NCI-H2081 (cell line): ENCODE measurements at regions not wholly inside any gene's neighbourhood (a gene's known extent, or its start where the extent isn't known, plus 50 kb on each side); places are given as distances from the start of the nearest gene placed in this dataset.

Experiments
- DNase-seq, 2 experiments: peaks; one replicate each; lab custom pipeline; 2025; lab: John Stamatoyannopoulos, UW

DNA sequence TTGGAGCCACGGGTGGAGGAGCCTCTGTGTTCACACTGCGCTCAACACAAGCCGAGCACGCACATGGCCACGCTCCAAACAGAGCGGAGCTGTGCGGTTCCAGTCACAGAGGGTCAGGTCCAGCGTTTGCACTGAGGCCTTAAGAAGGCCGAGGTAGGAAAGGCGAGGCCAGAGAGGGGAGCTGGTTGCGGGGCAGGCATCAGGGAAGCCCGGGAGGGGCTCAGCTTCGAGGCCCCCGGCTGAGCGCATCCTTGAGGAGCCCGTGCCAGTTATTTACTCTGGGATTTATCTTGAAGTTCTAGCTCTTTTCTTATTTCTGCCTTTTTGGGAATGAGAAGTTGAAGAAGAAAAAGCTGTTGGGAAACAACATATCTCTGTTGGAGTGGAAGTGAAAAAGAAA is 140.8 kb downstream of the IRX1 start:
- no peak for DNase-seq

DNA sequence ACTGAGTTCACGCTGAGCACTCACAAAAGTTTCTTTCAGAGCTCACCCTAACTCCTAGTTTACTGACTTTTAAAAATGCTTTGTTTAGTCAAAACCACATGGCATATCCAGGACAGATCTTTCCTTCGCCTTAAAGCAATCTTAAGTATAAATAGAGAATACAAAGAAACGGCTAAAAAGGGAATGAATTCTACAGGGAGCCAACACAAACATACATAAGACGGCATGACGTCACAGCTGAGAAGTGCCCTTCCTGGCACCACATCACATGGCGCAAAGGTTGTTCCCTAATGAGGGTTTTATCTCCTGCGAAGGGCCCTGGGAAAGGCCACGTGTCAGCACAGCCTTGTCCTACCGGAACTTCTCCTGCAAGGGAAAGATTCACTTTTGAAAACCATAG is 141.3 kb downstream of the IRX1 start:
- no peak for DNase-seq

DNA sequence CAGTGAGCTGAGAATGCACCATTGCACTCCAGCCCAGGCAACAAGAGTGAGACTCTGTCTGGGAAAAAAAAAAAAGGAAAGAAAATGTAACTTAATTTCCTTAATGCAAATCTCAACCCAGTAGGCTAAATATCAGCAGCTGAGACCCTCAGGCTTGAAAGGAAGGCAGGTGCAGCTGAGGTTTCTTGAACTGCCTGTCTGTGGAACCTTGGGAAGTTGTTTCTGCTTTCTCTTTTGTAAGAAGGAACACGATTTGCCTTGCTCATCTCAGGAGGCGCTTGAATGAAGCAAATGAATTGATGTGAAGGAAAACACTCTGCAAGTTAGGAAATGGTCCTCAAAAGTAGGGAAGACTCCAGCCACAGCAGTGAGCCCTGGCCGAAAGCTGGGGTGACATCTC is 143.3 kb downstream of the IRX1 start:
- DNase-seq: no peak

DNA sequence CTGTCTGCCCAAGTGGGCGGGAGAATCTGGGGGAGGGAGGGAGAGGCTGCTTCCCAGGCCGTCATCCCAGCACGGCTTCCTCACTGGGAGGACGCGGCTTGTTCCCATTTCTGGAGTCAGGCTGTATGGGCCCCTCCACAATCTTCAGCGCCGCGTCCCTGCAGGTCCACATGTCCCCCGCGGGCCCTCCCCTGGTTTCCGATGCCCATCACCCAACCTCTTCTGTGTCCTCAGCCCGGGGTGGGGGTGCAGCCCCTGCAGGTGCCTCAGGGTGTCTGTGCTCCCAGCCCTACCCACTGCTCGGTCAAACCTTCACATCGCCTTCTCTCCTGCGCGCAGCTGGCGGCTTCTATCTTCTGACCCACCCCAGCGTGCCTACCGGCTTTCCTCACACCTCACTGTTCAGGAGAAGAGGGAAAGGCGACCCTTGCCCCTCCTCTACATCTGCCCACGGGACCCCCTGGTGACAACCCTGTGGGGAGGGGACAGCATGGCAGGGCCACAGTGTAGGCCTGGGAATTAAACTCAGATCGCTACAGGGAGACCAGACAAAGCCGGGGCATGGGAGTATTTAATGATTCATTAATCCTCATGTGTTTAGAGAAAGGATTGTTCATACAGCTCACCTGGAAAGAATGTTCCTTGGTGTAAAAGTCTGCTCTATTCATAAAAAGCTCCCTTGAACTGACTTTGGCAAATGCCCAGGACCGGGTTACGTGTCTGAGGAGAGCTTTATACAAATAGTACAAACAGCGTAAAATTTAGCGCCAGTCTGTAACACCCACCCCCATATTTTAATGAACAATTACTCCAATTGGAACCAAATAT is 145.1 kb downstream of the IRX1 start:
- no peak for DNase-seq

DNA sequence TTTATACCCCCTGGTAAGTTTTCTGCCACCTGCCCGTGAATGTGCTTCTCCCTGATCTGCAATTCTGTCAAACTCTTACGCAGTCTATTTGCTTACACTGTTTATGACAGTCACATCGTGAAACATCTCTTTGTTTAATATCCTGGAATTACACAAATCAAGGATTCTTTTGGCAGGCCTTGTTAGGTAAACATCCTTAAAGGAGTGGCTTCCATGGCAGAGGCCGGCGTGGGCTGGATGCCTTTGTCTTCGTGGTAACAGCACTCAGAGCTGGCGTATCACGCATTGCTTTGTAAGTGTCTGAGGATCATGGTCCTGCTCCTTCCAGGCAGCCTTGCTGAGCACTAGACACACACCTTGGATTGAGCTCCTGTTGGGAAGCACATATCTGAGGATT is 145.7 kb downstream of the IRX1 start:
- DNase-seq: no peak

DNA sequence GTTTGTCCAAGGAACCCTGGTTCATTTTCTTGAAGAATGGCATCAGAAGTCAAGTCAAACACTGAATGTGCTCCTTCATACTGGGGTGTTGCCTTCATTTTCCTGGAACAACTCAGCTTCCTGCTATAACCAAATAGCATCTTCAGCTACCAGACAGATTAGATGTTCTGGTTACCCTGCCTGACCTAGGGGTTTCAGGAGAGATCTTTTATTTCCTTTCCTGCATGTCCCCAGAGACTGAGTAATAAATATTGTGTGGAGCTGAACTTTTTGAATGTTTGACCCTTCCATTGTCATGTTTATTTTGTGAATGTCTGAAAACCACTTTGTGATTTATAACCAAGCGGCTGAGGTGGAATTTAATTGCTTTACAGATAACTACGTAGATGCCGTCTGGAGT is 147.1 kb downstream of the IRX1 start:
- DNase-seq: no peak

DNA sequence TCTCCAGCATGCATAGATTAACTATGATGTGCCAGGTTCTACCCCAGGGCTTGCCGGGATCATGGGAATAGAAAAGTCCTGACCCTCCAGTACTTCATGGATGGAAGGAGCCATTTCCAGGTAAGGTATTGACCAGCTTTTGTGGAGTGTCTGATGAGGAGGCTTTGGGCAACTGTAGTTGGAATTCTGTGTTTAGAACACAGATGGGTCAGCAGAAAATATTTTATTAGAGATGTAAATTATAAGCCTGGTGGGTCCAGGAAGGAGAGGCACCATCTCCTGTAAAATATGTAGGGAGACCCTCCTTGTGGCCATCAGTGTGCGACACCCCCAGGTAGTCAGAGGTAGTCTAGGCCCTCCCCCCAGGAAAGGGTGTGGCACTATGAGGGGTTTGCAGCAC is 156.2 kb downstream of the IRX1 start:
- DNase-seq: no peak

DNA sequence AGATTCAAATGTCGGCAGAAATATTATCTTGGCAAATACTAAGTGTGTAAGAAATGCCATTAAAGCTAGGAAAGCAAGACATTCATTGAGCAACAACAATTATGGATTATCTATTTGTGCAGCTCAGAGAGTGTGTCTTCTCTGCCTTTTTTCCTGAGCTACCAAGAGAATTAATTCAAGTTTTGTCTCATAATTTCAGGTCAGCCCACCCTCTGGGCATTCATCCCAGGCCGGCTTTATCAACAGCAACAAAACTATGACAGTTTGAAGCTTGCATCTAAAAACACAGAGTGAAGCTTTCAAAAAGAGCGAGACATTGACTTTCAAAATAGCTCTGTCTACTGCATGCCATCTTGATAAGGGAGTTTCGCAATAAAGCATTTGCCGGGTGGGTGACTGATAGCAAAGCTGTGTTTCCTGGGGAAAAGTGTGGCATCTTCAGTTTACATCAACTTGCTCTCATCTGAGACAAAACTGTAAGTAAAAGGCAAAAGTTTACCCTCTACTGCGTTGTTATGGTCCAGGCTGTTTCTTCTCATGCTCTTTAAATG is 182.4 kb downstream of the IRX1 start:
- DNase-seq: no peak

DNA sequence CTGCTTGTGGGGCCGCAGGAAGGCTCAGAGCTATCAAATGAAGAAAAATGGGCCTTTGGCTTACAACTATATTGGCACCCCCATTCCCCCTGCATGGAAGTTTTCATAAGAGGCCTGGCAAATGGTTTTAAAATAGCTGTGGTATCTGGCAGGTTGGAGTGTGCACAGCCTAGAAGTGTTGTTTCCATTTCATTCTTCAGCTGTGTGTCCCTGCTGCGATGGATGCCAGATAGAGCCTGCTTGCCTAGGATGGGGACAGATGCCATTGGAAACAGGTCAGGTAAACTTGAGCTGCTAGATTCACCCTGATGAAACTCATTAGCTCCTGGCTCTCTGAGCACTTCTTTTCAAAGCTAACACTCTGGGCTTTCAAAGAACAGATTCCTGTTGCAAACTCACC is 183.3 kb downstream of the IRX1 start:
- no peak for DNase-seq

DNA sequence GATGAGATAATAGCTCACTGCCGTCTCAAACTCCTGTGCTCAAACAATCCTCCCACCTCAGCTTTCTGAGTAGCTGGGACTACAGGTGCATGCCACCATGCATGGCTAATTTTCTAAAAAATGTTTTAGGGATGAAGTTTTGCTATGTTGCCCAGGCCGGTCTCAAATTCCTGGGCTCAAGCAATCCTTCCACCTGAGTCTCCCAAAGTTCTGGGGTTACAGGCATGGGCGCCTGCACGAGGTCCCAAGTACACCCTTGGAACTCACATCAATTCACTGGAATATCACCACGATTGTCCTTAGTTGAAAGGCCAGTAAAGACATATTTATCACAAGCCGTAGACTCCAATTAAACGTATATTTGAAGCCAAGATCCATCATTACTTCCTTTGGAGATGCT is 184.6 kb downstream of the IRX1 start:
- no peak for DNase-seq

DNA sequence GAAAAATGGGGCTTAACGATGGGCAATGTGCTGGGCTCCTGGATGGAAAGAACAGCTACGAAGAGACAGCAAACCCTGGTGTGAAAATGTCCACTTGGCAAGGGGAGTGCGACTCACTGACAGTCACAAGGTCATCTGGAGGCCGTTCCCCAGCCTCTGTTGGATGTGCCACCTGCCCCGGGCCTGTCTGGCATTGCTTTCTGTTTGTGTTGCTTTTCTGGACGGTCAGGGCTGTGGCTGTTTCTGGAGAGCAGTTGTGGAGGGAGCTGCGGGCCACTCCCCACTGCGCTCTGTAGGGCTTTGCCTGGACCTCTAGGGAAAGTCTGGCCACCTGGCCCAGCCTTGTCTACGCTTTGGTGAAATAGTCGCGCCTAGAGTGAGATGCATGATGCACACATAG is 185.3 kb downstream of the IRX1 start:
- DNase-seq: no peak

DNA sequence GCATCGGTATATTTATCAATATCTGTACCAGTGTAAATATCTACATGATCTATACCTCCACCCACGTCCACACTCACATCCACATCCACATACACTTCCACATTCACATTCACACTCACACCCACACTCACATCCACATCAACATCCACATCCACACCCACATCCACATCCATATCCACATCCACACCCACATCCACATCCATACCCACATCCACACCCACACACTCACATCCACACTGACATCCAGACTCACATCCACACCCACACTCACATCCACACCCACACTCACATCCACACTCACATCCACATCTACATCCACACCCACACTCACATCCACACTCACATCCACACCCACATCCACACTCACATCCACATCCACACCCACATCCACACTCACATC is 189.2 kb downstream of the IRX1 start:
- no peak for DNase-seq

DNA sequence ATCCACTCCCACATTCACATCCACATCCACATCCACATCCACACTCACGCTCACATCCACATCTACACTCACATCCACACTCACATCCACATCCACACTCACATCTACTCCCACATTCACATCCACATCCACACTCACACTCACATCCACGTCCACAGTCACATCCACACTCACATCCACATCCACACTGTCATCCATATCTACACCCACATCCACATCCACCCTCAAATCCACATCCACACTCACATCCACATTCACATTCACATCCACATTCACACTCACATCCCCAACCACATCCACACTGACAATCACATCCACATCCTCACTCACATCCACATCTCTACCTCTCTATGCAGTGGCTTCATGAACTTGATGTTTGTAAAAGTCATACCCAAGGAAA is 190.5 kb downstream of the IRX1 start:
- no peak for DNase-seq

DNA sequence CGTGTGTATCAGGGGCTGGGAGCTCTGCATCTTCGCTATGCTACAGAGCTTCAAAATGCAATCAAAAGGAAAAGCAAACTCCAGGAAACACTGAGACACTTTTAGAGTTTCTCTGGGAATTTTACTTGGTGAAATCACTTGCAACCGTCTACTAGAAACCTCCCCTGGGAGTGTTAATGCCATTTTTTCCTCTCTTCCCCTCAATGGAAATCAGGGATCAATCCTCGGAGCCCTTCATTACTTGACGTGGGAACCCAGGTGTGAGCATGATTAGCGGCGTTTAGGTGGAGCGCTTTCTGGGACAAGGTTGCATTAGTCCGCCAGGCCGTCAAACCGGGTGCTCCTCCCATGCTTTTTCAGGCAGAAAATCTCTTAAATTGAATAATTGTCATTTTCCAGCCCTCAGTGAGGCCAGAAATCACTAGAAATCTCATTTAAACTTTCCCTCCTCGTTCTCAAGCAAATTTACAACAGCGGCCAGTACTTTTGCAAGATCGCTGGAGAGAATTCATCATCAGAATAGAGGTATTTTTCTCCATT is 191.3 kb downstream of the IRX1 start:
- no peak for DNase-seq

DNA sequence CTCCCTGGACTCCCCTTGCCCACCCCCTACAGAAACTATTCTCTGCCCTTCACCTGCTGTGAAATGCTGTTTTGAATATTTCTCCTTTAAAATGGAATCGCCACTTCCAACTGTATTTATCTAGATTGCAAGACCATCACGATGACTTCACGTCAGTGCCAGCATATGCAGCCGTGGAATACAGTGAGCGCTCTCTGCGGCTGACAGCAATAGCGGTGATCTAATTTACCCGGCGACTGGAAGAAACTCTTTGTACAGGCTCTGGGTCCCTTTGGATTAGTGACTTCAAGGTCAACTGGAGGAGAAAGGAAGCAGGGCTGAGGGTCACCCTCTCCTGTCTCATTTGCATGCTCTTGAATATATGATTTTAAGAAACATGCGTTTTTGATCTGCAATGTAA is 192.0 kb downstream of the IRX1 start:
- DNase-seq: no peak

DNA sequence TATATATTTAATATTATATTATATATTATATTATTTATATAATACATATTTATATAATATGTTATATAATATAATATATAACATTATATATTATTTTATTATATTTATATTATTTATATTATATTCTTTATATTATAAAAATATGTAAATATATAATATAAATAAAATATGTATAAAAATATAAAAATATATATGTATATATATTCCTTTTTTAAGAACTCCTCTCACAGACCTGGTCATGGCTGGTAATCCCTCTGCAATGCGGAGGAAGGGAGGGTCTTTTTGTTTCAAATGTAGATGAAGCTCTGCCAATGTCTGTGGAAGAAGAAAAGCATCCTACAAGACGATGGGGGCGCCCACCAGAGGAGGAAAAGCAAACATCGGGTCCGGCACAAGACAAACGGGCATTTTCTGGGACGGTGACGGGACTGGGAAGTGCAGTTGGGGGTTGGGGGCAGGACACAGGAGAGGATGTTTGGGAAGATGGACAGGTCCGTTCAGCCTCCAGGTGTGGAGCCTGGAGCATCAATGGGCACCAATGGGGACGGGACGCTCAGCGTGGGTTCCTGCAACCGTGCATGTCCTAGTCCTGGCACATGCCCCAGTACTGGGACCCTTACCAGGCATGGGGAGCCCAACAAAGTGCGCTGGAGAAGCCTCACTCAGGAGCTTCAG is 194.0 kb downstream of the IRX1 start:
- DNase-seq: no peak

DNA sequence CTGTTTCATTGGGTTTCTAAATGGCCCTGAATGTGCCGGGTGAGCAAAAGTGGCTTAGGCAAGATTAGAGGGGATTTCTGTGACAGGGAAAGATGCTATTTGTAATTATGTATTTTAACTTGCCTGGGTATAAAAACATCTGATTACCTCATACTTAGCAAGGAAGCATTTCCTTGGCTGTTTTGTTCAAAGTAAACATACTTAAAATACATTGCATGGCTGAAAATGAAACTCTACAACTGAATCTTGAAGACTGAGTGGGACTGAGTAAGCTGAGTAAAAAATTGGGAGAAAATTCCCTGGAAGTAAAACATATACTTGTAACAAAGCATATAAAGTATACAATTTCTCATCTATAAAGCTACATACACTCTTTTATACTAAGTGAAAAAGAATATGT is 197.5 kb downstream of the IRX1 start:
- DNase-seq: no peak

DNA sequence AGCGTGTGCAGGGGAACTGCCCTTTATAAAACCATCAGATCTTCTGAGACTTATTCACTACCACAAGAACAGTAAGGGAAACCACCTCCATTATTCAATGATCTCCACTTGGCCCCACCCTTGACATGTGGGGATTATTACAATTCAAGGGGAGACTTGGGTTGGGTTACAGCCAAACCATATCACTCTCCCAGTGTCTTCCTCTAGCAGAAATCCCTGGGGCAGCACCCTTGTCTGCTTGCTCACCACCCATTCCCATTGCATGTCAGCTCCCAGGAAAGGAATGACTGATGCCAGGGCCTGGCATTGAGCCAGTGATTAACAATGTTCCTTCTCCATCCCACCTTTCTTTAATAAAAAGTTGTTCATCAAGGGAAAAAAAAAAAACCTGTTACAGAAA is 199.0 kb downstream of the IRX1 start:
- DNase-seq: no peak

DNA sequence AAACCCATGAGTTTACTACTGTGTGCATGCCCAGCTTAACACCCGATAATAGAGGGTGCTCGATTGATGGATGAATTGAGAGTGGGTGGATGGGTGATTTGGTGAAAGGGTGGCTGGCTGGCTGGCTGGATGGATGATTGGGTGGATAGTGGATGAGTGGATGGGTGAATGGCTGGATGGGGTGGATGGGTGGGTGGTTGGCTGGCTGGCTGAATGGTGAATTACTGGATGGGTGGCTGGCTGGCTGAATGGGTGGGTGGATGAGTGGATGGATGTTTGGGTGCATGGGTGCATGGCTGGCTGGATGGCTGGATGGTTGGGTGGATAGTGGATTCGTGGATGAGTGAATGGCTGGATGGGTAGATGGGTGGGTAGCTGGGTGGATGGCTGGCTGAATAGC is 201.1 kb downstream of the IRX1 start:
- no peak for DNase-seq

DNA sequence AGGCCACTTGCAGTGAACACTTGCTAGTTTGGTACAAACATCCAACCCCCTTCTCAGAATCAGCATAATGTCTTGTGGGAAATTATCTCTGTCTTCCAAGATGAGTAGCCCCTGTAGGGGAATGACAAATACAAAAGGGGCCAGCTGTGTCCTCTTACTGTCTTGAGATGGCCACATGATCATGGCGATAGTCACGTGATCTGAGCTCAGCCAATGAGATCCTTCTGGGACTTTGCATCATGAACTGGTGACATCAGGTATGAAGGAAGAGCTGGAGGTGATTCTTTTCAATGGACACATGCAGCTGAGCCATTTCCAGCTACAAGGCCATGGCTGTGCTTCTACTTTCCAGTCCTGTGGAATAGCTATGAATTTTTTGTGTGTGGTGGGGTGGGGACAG is 206.3 kb downstream of the IRX1 start:
- DNase-seq: no peak

DNA sequence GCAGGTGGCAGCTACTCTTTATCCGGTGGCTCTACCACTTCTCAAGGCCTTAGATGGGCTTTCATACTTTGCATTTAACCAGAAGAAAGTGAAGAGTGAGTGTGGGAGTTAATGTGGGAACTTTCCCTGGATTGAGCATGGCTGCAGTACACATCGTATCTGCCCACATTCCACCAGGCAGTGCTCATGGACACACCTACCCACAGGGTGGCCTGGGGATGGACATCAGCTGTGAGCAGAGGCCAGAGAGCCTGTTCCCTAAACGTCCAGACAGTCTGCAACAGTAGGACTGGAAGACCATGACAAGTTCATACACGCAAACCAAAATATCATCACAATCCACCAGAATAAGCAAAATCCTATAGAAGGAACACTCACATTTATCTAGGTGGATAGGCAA is 213.8 kb downstream of the IRX1 start:
- no peak for DNase-seq

DNA sequence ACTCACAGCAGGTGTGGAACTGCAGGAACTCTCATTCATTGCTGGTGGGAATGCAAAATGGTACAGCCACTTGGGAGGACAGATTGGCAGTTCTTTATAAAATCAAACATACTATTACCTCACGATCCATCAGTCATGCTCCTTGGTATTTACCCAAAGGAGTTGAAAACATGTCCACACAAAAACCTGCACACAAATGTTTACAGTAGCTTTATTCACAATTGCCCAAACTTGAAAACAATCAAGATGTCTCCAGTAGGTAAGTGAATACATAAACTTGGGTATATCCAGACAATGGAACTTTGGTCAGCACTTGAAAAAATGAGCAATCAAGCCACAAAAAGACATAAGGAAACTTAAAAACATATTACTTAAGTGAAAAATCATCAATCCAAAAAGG is 215.5 kb downstream of the IRX1 start:
- DNase-seq: no peak

DNA sequence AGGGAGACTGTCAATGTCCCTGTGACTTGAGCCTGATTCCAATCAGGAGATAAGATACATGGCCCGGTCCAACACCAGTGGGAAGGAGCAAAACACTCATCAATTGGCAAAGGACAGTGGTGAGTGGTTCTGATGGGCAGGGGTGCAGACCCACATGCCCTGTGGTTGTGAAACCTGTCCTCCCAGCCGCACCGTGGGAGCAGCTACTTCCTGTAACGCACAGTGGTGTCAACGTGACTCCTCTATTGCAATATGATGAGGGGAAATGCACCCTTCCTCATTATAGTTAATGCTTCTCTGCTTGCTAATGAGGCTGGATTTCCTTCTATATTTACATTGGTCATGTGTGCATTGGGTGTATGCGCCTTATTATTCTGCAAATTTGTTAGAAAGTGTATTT is 223.0 kb downstream of the IRX1 start:
- no peak for DNase-seq
